ENCODE measurements at regions not wholly inside any gene's neighbourhood (a gene's known extent, or its start where the extent isn't known, plus 50 kb on each side); places are given as distances from the start of the nearest gene placed in this dataset.

DNA sequence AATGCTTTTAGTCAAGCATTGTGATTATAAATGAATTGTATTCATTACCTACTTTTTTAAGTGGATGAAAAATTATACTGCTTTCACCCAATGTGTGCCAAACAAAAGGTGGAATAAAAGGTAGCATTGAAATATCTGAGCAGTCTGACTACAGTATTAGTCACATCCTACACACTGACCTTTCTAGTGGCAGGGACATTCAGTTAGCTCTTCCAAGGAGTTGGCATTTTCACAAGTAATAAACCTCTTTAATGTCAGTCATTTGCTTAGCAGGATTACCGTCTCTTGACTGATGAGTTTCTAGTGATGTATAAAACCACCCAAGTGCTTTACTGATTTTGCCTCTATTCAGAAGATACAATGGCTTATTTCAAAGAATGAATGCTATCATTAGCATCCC is 687.9 kb downstream of the ARAP2 start:
- TF ChIP-seq, protein P1, sequence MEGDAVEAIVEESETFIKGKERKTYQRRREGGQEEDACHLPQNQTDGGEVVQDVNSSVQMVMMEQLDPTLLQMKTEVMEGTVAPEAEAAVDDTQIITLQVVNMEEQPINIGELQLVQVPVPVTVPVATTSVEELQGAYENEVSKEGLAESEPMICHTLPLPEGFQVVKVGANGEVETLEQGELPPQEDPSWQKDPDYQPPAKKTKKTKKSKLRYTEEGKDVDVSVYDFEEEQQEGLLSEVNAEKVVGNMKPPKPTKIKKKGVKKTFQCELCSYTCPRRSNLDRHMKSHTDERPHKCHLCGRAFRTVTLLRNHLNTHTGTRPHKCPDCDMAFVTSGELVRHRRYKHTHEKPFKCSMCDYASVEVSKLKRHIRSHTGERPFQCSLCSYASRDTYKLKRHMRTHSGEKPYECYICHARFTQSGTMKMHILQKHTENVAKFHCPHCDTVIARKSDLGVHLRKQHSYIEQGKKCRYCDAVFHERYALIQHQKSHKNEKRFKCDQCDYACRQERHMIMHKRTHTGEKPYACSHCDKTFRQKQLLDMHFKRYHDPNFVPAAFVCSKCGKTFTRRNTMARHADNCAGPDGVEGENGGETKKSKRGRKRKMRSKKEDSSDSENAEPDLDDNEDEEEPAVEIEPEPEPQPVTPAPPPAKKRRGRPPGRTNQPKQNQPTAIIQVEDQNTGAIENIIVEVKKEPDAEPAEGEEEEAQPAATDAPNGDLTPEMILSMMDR (IDR thresholded peaks at IDR 0.05): no peak
- TF ChIP-seq POLR2A (IDR thresholded peaks at IDR 0.05): no peak
